Activated CD4-positive, alpha-beta T cell treated with anti-CD3 and anti-CD28 coated beads, Interleukin-2, amount 10 ng/mL, durations not matched to agents 7 days and 5 days (primary cell): ENCODE measurements at regions not wholly inside any gene's neighbourhood (a gene's known extent, or its start where the extent isn't known, plus 50 kb on each side); places are given as distances from the start of the nearest gene placed in this dataset.
A peak's percentile ranks its signal among the peaks of the same experiment; 100 is the strongest.

Experiments
- CTCF ChIA-PET: fragments of 350-600 bp; sonication (Branson Sonifier 250); formaldehyde crosslinking; loops from one replicate; lab custom pipeline; 2021; ENCODE audit warnings: antibody characterized with exemption; lab: Charles Lee
- POLR2A ChIA-PET: fragments of 350-600 bp; sonication (Branson Sonifier 250); formaldehyde crosslinking; loops from one replicate; lab custom pipeline; 2021; ENCODE audit warnings: antibody characterized with exemption; lab: Charles Lee
- DNase-seq: peaks from one replicate; pipeline ENCODE4 v3.0.0-alpha.2; 2020
- H3K27ac Mint-ChIP-seq: one replicate; pipeline ENCODE4 v1.8.0; 2021; ENCODE audit warnings: mild to moderate bottlenecking, moderate library complexity, mixed read lengths
- H3K27me3 Mint-ChIP-seq: one replicate; pipeline ENCODE4 v1.8.0; 2021; ENCODE audit warnings: mixed read lengths
- H3K36me3 Mint-ChIP-seq: one replicate; pipeline ENCODE4 v1.8.0; 2021; ENCODE audit warnings: low read depth, mixed read lengths
- H3K4me1 Mint-ChIP-seq: one replicate; pipeline ENCODE4 v1.8.0; 2021; ENCODE audit warnings: mixed read lengths
- H3K4me3 Mint-ChIP-seq: one replicate; pipeline ENCODE4 v1.8.0; 2021; ENCODE audit warnings: mild to moderate bottlenecking, moderate library complexity, mixed read lengths
- H3K9me3 Mint-ChIP-seq: one replicate; pipeline ENCODE4 v1.8.0; 2021; ENCODE audit warnings: mixed read lengths

- Mint-ChIP-seq H3K4me1 (peaks cover 2% of the 10 kb centered on the region), H3K36me3 (no peaks in the 10 kb centered on the region), H3K4me3 (no peak overlapping the region), H3K27me3 (no peaks in the 10 kb centered on the region), H3K9me3 (peaks cover 3% of the 10 kb centered on the region), H3K27ac (no peak overlapping the region)
- no peak for DNase-seq
- ChIA-PET POLR2A (no interaction called here), CTCF (interaction anchor here (0.5 kb wide), 1 partner anchor 15 kb away, joined by 3 read pairs; no protein-coding TSS in a partner anchor)
Observed at GRCh38 chr3:18797378-18797777, 350.9 kb upstream of the KCNH8 start.

GRCh38 chr3:18795078-18795477, 353.2 kb upstream of the KCNH8 start:
- peaks cover 3% of the 10 kb centered on the region for H3K9me3 Mint-ChIP-seq
- H3K4me3 Mint-ChIP-seq, result no peak overlapping the region
- no peaks in the 10 kb centered on the region for H3K27me3 Mint-ChIP-seq
- H3K27ac Mint-ChIP-seq, result no peak overlapping the region
- H3K4me1 Mint-ChIP-seq, result peaks cover 2% of the 10 kb centered on the region
- no peaks in the 10 kb centered on the region for H3K36me3 Mint-ChIP-seq
- DNase-seq, result no peak
- POLR2A ChIA-PET, result no interaction called here
- CTCF ChIA-PET, result no interaction called here

GRCh38 chr3:18791752-18792151, 356.6 kb upstream of the KCNH8 start:
- H3K9me3 Mint-ChIP-seq, result peaks cover 3% of the 10 kb centered on the region
- H3K27ac Mint-ChIP-seq, result no peak overlapping the region
- H3K27me3 Mint-ChIP-seq, result no peaks in the 10 kb centered on the region
- H3K4me1 Mint-ChIP-seq, result peaks cover 4% of the 10 kb centered on the region
- H3K36me3 Mint-ChIP-seq, result no peaks in the 10 kb centered on the region
- POLR2A ChIA-PET, result no interaction called here
- DNase-seq, result no peak
- H3K4me3 Mint-ChIP-seq, result peak overlapping the region; percentile 46
- CTCF ChIA-PET, result no interaction called here

GRCh38 chr3:18791182-18791581, 357.1 kb upstream of the KCNH8 start:
- Mint-ChIP-seq H3K27me3 (no peaks in the 10 kb centered on the region), H3K27ac (no peak overlapping the region), H3K36me3 (no peaks in the 10 kb centered on the region), H3K4me3 (peak overlapping the region; percentile 46), H3K4me1 (peaks cover 4% of the 10 kb centered on the region), H3K9me3 (peaks cover 3% of the 10 kb centered on the region)
- POLR2A ChIA-PET, result no interaction called here
- CTCF ChIA-PET, result interaction anchor here (0.8 to 1.4 kb wide), 2 partner anchors 10 to 197 kb away, joined by 4 to 5 read pairs; no protein-coding TSS in a partner anchor
- DNase-seq, result no peak

GRCh38 chr3:18790384-18790783, 357.9 kb upstream of the KCNH8 start:
- Mint-ChIP-seq H3K27me3 (no peaks in the 10 kb centered on the region), H3K4me1 (peaks cover 2% of the 10 kb centered on the region), H3K9me3 (peaks cover 3% of the 10 kb centered on the region), H3K36me3 (no peaks in the 10 kb centered on the region), H3K27ac (no peak overlapping the region), H3K4me3 (no peak overlapping the region)
- CTCF ChIA-PET, result interaction anchor here (0.8 to 1.4 kb wide), 5 partner anchors 11 to 343 kb away, joined by 3 to 5 read pairs (median 3); no protein-coding TSS in a partner anchor
- no peak for DNase-seq
- POLR2A ChIA-PET, result interaction anchor here (0.7 kb wide), 1 partner anchor 455 kb away, joined by 3 read pairs; no protein-coding TSS in a partner anchor

GRCh38 chr3:18789734-18790133, 358.6 kb upstream of the KCNH8 start:
- Mint-ChIP-seq H3K27me3 (no peaks in the 10 kb centered on the region), H3K9me3 (no peaks in the 10 kb centered on the region), H3K4me3 (no peak overlapping the region), H3K27ac (no peak overlapping the region), H3K36me3 (no peaks in the 10 kb centered on the region), H3K4me1 (peaks cover 2% of the 10 kb centered on the region)
- no peak for DNase-seq
- ChIA-PET CTCF (interaction anchor here (0.9 to 1.2 kb wide), 3 partner anchors 20 to 342 kb away, joined by 3 read pairs; no protein-coding TSS in a partner anchor), POLR2A (interaction anchor here (0.7 kb wide), 1 partner anchor 454 kb away, joined by 3 read pairs; no protein-coding TSS in a partner anchor)

GRCh38 chr3:18787441-18787840, 360.9 kb upstream of the KCNH8 start:
- DNase-seq, result no peak
- CTCF ChIA-PET, result no interaction called here
- POLR2A ChIA-PET, result no interaction called here
- no peak overlapping the region for H3K27ac Mint-ChIP-seq
- no peaks in the 10 kb centered on the region for H3K36me3 Mint-ChIP-seq
- peaks cover 3% of the 10 kb centered on the region for H3K4me1 Mint-ChIP-seq
- no peak overlapping the region for H3K4me3 Mint-ChIP-seq
- peaks cover 2% of the 10 kb centered on the region for H3K9me3 Mint-ChIP-seq
- no peaks in the 10 kb centered on the region for H3K27me3 Mint-ChIP-seq

- CTCF ChIA-PET, result interaction anchor here (0.6 kb wide), 1 partner anchor 126 kb away, joined by 4 read pairs; no protein-coding TSS in a partner anchor
- no peak for DNase-seq
Observed at GRCh38 chr3:18786650-18787323, 361.5 kb upstream of the KCNH8 start.

GRCh38 chr3:18782191-18782590, 357.1 kb upstream of the SATB1 start:
- POLR2A ChIA-PET, result no interaction called here
- Mint-ChIP-seq H3K36me3 (no peaks in the 10 kb centered on the region), H3K4me3 (no peak overlapping the region), H3K4me1 (peaks cover 35% of the 10 kb centered on the region), H3K27ac (no peak overlapping the region), H3K27me3 (no peaks in the 10 kb centered on the region), H3K9me3 (peaks cover 3% of the 10 kb centered on the region)
- DNase-seq, result no peak
- CTCF ChIA-PET, result interaction anchor here (0.8 to 2.2 kb wide), 2 partner anchors 9 to 24 kb away, joined by 5 read pairs; no protein-coding TSS in a partner anchor

More at GRCh38 chr3:18786650-18787323, 361.5 kb upstream of the KCNH8 start:
- POLR2A ChIA-PET, result no interaction called here
- Mint-ChIP-seq H3K36me3 (no peaks in the 10 kb centered on the region), H3K4me3 (no peak overlapping the region), H3K4me1 (peaks cover 7% of the 10 kb centered on the region), H3K27ac (no peak overlapping the region), H3K27me3 (no peaks in the 10 kb centered on the region), H3K9me3 (peaks cover 3% of the 10 kb centered on the region)

- ChIA-PET POLR2A (no interaction called here), CTCF (interaction anchor here (1.4 kb wide), 1 partner anchor 14 kb away, joined by 3 read pairs; no protein-coding TSS in a partner anchor)
- Mint-ChIP-seq H3K36me3 (no peaks in the 10 kb centered on the region), H3K4me3 (peak overlapping the region; percentile 31), H3K27me3 (no peaks in the 10 kb centered on the region), H3K9me3 (peaks cover 3% of the 10 kb centered on the region), H3K27ac (peak overlapping the region; percentile 72), H3K4me1 (peaks cover 33% of the 10 kb centered on the region)
- DNase-seq, result no peak
Observed at GRCh38 chr3:18780959-18781358, 355.8 kb upstream of the SATB1 start.

GRCh38 chr3:18779704-18780103, 354.6 kb upstream of the SATB1 start:
- DNase-seq, result no peak
- H3K27ac Mint-ChIP-seq, result no peak overlapping the region
- peaks cover 3% of the 10 kb centered on the region for H3K9me3 Mint-ChIP-seq
- ChIA-PET CTCF (no interaction called here), POLR2A (no interaction called here)
- H3K4me1 Mint-ChIP-seq, result peaks cover 38% of the 10 kb centered on the region
- H3K4me3 Mint-ChIP-seq, result no peak overlapping the region
- no peaks in the 10 kb centered on the region for H3K27me3 Mint-ChIP-seq
- no peaks in the 10 kb centered on the region for H3K36me3 Mint-ChIP-seq

- peaks cover 45% of the 10 kb centered on the region for H3K4me1 Mint-ChIP-seq
- POLR2A ChIA-PET, result no interaction called here
- CTCF ChIA-PET, result no interaction called here
- H3K9me3 Mint-ChIP-seq, result peaks cover 3% of the 10 kb centered on the region
- H3K27ac Mint-ChIP-seq, result peak overlapping the region; percentile 58
- peak overlapping the region; percentile 29 for H3K4me3 Mint-ChIP-seq
- H3K27me3 Mint-ChIP-seq, result no peaks in the 10 kb centered on the region
- no peak for DNase-seq
- no peaks in the 10 kb centered on the region for H3K36me3 Mint-ChIP-seq
Observed at GRCh38 chr3:18778598-18778997, 353.5 kb upstream of the SATB1 start.

GRCh38 chr3:18778094-18778493, 353.0 kb upstream of the SATB1 start:
- Mint-ChIP-seq H3K27ac (no peak overlapping the region), H3K4me3 (no peak overlapping the region), H3K4me1 (peaks cover 50% of the 10 kb centered on the region), H3K27me3 (no peaks in the 10 kb centered on the region), H3K36me3 (no peaks in the 10 kb centered on the region), H3K9me3 (peaks cover 3% of the 10 kb centered on the region)
- POLR2A ChIA-PET, result no interaction called here
- CTCF ChIA-PET, result no interaction called here
- no peak for DNase-seq
